Spleen (tissue), 7 donors: ENCODE measurements at regions not wholly inside any gene's neighbourhood (a gene's known extent, or its start where the extent isn't known, plus 50 kb on each side); places are given as distances from the start of the nearest gene placed in this dataset.

Experiments used
- CTCF ChIP-seq, 11 experiments: fragments of 200-600 bp in 7 of 11; fragments of 450-650 bp in 4 of 11; sonication (generic) in 4 of 11; IDR thresholded peaks in 8 of 11; conservative IDR thresholded peaks in 3 of 11; 1 replicate in 7 of 11; 2 replicates in 4 of 11; pipeline versions ENCODE4 v1.4.0 to v1.8.0; 2016 to 2021; ENCODE audit warnings: antibody characterized with exemption in 11 of 11, inconsistent platforms in 4 of 11, mild to moderate bottlenecking in 1 of 11
- POLR2AphosphoS5 ChIP-seq, 3 donors: sonication (generic); formaldehyde crosslinking; IDR thresholded peaks; one replicate each; pipeline ENCODE4 v1.5.1; 2017; ENCODE audit warnings: antibody characterized with exemption in 3 of 3
- donor health status: DM: no; HTN: no; CAD: no; lungs with moderate emphysema.
- donor health status: DM: no; HTN: no; CAD: no.
- donor health status: DM: no; HTN: no; CAD: no.

- TF ChIP-seq CTCF (IDR thresholded peaks at IDR 0.05 in 8 of 11, conservative IDR thresholded peaks at IDR 0.05 in 3 of 11) (no peak), POLR2AphosphoS5 (IDR thresholded peaks at IDR 0.05) (no peak)
Observed at GRCh38 chr22:44405661-44406060, 92.4 kb downstream of the RTL6 start.
